ENCODE measurements at regions not wholly inside any gene's neighbourhood (a gene's known extent, or its start where the extent isn't known, plus 50 kb on each side); places are given as distances from the start of the nearest gene placed in this dataset.

DNA sequence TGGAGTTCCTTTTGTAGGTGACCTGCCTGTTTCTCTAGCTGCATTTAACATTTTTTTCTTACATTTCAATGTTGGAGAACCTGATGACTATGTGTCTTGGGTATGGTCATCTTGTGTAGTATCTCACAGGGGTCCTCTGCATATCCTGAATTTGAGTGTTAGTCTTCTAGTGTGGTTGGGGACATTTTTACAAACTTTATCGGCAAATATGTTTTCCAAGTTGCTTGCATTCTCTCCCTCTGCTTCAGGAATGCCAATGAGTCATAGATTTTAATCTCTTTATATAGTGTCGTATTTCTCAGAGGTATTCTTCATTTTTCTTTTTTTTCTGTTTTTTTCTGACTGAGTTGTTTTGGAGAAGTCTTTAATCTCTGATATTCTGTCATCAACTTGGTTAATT, 684.0 kb downstream of the NCAM2 start:
- Histone ChIP-seq H3K4me3 (ENCODE audit: low read depth, low read length) (no peak overlapping the region), H3K27me3 (ENCODE audit: control insufficient read depth, insufficient read depth, low read length) (no peaks in the 10 kb centered on the region), H3K27ac (ENCODE audit: low read depth, low read length) (no peak overlapping the region), H3K9me3 (ENCODE audit: control insufficient read depth, insufficient read depth, low read length) (no peaks in the 10 kb centered on the region)
- ChIA-PET POLR2A (no interaction called here), CTCF (no interaction called here)
- DNase-seq (ENCODE audit: low read depth, low spot score): no peak
- no peak for TF ChIP-seq CTCF (IDR thresholded peaks at IDR 0.05; ENCODE audit: low read depth, low read length)

DNA sequence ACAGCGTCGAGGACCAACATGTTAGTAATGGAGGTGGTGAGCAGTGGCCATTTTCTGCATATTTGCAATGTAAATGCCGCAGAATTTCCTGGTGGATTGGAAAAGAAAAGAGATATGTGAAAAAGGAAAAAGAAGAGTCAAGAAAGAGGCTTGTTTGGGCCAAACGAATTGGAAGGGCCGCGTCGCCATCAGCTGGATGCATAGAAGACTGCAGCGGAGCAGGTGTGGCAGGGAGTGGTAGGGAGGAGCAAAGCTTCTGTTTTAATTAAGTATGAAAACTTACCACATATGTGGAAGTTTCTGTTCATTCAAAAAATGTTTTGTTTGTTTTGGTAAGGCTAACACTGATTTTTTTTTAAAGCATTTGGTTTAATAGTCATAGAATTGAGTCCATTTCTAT, 690.7 kb downstream of the NCAM2 start:
- peak; percentile 70 for TF ChIP-seq CTCF (IDR thresholded peaks at IDR 0.05; ENCODE audit: low read depth, low read length)
- H3K27ac ChIP-seq (ENCODE audit: low read depth, low read length): no peak overlapping the region
- H3K4me3 ChIP-seq (ENCODE audit: low read depth, low read length): no peak overlapping the region
- POLR2A ChIA-PET: interaction anchor here (0.7 kb wide), 1 partner anchor 450 kb away, joined by 3 read pairs; no protein-coding TSS in a partner anchor
- no peak for DNase-seq (ENCODE audit: low read depth, low spot score)
- H3K27me3 ChIP-seq (ENCODE audit: control insufficient read depth, insufficient read depth, low read length): no peaks in the 10 kb centered on the region
- CTCF ChIA-PET: interaction anchor here (1.4 to 1.7 kb wide), 3 partner anchors 456 to 689 kb away, joined by 4 to 8 read pairs (median 4); no protein-coding TSS in a partner anchor
- H3K9me3 ChIP-seq (ENCODE audit: control insufficient read depth, insufficient read depth, low read length): no peaks in the 10 kb centered on the region

- no peak for DNase-seq (ENCODE audit: low read depth, low spot score)
- no peak overlapping the region for H3K27ac ChIP-seq (ENCODE audit: low read depth, low read length)
- ChIA-PET POLR2A (no interaction called here), CTCF (interaction anchor here (1.4 to 1.7 kb wide), 3 partner anchors 457 to 690 kb away, joined by 4 to 8 read pairs (median 4); no protein-coding TSS in a partner anchor)
- no peak for TF ChIP-seq CTCF (IDR thresholded peaks at IDR 0.05; ENCODE audit: low read depth, low read length)
- no peak overlapping the region for H3K4me3 ChIP-seq (ENCODE audit: low read depth, low read length)
- H3K9me3 ChIP-seq (ENCODE audit: control insufficient read depth, insufficient read depth, low read length): no peaks in the 10 kb centered on the region
- H3K27me3 ChIP-seq (ENCODE audit: control insufficient read depth, insufficient read depth, low read length): no peaks in the 10 kb centered on the region
Observed at GRCh38 chr21:21690068-21690665, 692.0 kb downstream of the NCAM2 start.

- Histone ChIP-seq H3K27ac (ENCODE audit: low read depth, low read length) (no peak overlapping the region), H3K9me3 (ENCODE audit: control insufficient read depth, insufficient read depth, low read length) (no peaks in the 10 kb centered on the region), H3K4me3 (ENCODE audit: low read depth, low read length) (no peak overlapping the region), H3K27me3 (ENCODE audit: control insufficient read depth, insufficient read depth, low read length) (no peaks in the 10 kb centered on the region)
- ChIA-PET POLR2A (no interaction called here), CTCF (no interaction called here)
- no peak for TF ChIP-seq CTCF (IDR thresholded peaks at IDR 0.05; ENCODE audit: low read depth, low read length)
- no peak for DNase-seq (ENCODE audit: low read depth, low spot score)
Observed at GRCh38 chr21:21712748-21713520, 714.7 kb downstream of the NCAM2 start.

DNA sequence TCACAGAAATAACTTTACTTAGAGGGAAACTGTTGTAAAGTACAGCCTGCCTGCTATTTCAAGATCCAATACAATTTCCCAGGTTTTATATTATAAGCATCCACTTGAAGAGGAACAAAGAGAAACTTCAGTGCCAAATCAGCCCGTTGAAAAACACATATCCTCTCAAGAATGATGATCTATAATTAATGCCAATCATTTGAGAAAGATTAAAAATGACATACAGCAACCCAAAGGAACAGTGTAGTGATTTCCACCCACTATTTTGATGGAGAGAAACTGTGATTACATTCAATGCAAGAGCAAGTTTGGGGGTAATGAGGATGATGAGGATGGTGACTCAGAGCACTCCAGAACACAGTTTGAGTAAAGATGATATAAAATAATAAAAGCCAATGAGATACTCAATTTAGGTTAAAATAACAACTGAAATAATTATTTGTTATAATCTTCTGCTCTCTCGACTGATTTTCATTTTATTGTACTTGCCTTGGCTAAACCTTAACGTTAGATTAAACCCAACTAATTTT, 715.5 kb downstream of the NCAM2 start:
- no peaks in the 10 kb centered on the region for H3K9me3 ChIP-seq (ENCODE audit: control insufficient read depth, insufficient read depth, low read length)
- H3K27me3 ChIP-seq (ENCODE audit: control insufficient read depth, insufficient read depth, low read length): no peaks in the 10 kb centered on the region
- H3K27ac ChIP-seq (ENCODE audit: low read depth, low read length): no peak overlapping the region
- ChIA-PET POLR2A (no interaction called here), CTCF (no interaction called here)
- DNase-seq (ENCODE audit: low read depth, low spot score): no peak
- H3K4me3 ChIP-seq (ENCODE audit: low read depth, low read length): no peak overlapping the region
- no peak for TF ChIP-seq CTCF (IDR thresholded peaks at IDR 0.05; ENCODE audit: low read depth, low read length)

All from AG04450 (cell line).